ENCODE measurements at regions not wholly inside any gene's neighbourhood (a gene's known extent, or its start where the extent isn't known, plus 50 kb on each side); places are given as distances from the start of the nearest gene placed in this dataset.

DNA sequence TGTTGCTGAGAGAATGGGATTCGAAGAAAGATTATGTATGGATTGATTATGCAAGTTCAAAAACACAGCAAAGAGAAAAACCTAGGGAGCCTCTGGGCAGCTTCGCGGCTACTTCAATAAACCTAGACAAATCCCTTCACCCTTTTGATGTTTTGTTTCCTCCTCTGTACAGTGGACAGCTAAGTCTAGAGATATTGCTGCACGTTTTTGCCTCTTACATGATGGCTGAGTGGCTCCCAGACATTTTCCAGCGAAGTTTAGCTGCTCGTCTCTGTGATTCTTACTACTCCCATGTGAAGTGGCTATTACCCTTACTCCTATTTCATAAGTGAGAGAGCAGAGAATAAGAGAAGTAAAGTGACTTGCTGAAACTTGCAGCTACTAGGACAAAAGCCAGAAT lies 695.0 kb upstream of the GRM7 start:
- WGBS, 2 donors = 38 to 45% methylated on average over 6 of the region's 6 CpGs
- Histone ChIP-seq H3K36me3 (no peaks in the 10 kb centered on the region), H3K9me3 (no peaks in the 10 kb centered on the region), H3K27me3 (no peaks in the 10 kb centered on the region), H3K4me3 (replicated peaks in 1 of 3) (no peak overlapping the region), H3K27ac (no peak overlapping the region), H3K4me1 (no peaks in the 10 kb centered on the region)
- TF ChIP-seq, protein P1, sequence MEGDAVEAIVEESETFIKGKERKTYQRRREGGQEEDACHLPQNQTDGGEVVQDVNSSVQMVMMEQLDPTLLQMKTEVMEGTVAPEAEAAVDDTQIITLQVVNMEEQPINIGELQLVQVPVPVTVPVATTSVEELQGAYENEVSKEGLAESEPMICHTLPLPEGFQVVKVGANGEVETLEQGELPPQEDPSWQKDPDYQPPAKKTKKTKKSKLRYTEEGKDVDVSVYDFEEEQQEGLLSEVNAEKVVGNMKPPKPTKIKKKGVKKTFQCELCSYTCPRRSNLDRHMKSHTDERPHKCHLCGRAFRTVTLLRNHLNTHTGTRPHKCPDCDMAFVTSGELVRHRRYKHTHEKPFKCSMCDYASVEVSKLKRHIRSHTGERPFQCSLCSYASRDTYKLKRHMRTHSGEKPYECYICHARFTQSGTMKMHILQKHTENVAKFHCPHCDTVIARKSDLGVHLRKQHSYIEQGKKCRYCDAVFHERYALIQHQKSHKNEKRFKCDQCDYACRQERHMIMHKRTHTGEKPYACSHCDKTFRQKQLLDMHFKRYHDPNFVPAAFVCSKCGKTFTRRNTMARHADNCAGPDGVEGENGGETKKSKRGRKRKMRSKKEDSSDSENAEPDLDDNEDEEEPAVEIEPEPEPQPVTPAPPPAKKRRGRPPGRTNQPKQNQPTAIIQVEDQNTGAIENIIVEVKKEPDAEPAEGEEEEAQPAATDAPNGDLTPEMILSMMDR (IDR thresholded peaks at IDR 0.05) = no peak
- no peak for TF ChIP-seq POLR2A (IDR thresholded peaks at IDR 0.05)
- DNase-seq = no peak
- intact Hi-C loops (cut with DNase I) = no loop called here

DNA sequence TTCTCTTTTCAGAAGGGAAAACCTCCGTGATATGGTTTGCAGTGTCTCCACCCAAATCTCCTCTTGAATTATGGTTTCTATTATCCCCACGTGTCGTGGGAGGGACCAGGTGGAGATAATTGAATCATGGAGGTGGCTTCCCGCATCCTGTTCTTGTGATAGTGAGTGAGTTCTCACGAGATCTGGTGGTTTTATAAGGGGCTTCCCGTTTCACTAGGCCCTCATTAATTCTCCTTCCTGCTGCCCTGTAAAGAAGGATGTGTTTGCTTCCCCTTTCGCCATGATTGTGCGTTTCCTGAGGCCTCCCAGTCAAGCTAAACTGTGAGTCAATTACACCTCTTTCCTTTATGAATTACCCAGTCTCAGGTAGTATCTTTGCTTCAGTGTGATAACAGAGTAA lies 692.7 kb upstream of the GRM7 start:
- no peak overlapping the region for H3K27ac ChIP-seq
- no peaks in the 10 kb centered on the region for H3K9me3 ChIP-seq
- no peak for DNase-seq
- H3K27me3 ChIP-seq = no peaks in the 10 kb centered on the region
- no peaks in the 10 kb centered on the region for H3K4me1 ChIP-seq
- intact Hi-C loops (cut with DNase I) = no loop called here
- H3K36me3 ChIP-seq = no peaks in the 10 kb centered on the region
- WGBS, 2 donors = 82 to 83% methylated on average over 8 of the region's 8 CpGs
- TF ChIP-seq, protein P1 (IDR thresholded peaks at IDR 0.05) = no peak
- no peak for TF ChIP-seq POLR2A (IDR thresholded peaks at IDR 0.05)
- H3K4me3 ChIP-seq (replicated peaks in 1 of 3) = no peak overlapping the region

DNA sequence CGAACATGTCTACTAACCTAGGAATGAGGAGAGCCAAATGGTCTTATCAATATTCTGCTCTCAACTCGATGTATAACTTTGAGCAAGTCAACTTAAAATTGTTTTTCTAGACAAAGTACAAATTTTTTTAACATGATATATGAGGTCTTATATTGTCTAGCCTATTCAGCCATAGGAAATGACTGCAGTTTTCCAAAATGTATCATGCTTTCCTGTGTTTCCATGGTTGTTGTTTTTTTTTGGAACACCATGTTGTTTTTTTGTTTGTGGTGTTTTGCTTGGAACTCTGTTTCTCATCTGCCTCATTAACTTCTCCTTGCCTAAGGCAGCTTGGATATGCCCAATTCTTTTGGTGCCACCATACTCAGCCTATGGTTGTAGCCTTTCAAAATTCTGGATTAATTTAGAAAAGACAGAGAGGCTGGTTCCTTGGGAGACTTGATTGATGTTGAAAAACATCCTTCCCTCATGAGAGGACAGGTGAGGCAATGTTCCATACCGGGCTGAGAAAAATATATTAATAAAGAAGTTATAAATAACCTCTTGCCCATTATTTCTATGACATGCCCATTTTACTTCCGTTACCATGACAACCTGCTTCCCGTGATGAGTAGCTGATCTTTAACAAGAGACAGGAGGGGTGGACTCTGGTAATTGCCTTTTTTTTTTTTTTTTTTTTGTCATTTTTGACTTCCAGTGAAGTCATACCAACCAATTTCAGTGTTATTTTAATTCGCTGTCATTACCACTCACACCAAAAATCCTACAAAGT lies 687.9 kb upstream of the GRM7 start:
- Histone ChIP-seq H3K4me3 (replicated peaks in 1 of 3) (no peak overlapping the region), H3K4me1 (no peaks in the 10 kb centered on the region), H3K27me3 (no peaks in the 10 kb centered on the region), H3K36me3 (no peaks in the 10 kb centered on the region), H3K27ac (no peak overlapping the region), H3K9me3 (no peaks in the 10 kb centered on the region)
- 70 to 78% methylated on average over 6 of the region's 6 CpGs for WGBS, 2 donors
- TF ChIP-seq, protein P1 (IDR thresholded peaks at IDR 0.05) = no peak
- TF ChIP-seq POLR2A (IDR thresholded peaks at IDR 0.05) = no peak
- intact Hi-C loops (cut with DNase I) = no loop called here
- no peak for DNase-seq

DNA sequence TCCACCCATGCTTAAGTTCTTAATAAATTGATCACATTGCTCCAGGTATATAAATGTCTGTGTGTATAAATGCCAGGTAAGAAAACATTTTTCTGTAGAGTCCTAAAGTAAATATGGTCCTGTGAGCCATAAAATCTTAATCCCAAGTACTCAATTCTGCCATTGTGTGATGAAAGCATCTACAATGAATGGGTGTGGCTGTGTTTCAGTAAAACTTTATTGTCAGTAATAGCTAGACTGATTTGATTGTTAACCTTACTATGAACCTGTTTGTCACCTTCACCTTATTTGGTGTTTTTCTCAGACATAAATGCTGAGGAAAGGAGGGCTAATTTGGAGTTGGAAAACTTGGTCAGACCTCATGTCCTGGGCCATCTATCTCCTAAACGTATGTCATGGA lies 683.5 kb upstream of the GRM7 start:
- no peaks in the 10 kb centered on the region for H3K27me3 ChIP-seq
- H3K4me3 ChIP-seq (replicated peaks in 1 of 3) = no peak overlapping the region
- no peak for DNase-seq
- WGBS, 2 donors = 88 to 92% methylated on average over 1 of the region's 1 CpG
- H3K9me3 ChIP-seq = no peaks in the 10 kb centered on the region
- H3K36me3 ChIP-seq = no peaks in the 10 kb centered on the region
- no peak for TF ChIP-seq POLR2A (IDR thresholded peaks at IDR 0.05)
- TF ChIP-seq, protein P1 (IDR thresholded peaks at IDR 0.05) = no peak
- no peaks in the 10 kb centered on the region for H3K4me1 ChIP-seq
- intact Hi-C loops (cut with DNase I) = no loop called here
- H3K27ac ChIP-seq = no peak overlapping the region

DNA sequence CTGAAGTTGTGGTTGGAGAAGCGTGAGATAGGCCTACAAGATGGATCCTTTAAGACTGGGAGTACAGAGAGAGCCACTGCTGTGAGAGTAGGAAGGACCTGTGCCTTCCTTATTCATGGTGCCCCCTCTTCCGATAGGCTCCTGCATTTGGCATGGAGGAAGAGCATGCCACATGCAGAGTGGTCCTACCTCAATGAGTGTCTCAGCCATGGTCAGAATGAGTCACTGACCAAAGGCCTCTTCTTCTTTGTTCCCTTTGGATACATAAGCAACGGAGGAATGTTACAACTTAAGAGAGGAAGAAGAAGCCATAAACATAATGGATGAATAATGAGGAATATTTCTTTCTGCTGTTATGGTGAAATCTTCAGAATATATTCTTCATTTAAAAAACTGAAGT lies 681.2 kb upstream of the GRM7 start:
- H3K36me3 ChIP-seq = no peaks in the 10 kb centered on the region
- no peak overlapping the region for H3K27ac ChIP-seq
- TF ChIP-seq, protein P1 (IDR thresholded peaks at IDR 0.05) = no peak
- no peak for TF ChIP-seq POLR2A (IDR thresholded peaks at IDR 0.05)
- no peak for DNase-seq
- no peak overlapping the region for H3K4me3 ChIP-seq (replicated peaks in 1 of 3)
- no peaks in the 10 kb centered on the region for H3K9me3 ChIP-seq
- H3K27me3 ChIP-seq = no peaks in the 10 kb centered on the region
- intact Hi-C loops (cut with DNase I) = no loop called here
- H3K4me1 ChIP-seq = no peaks in the 10 kb centered on the region
- 86 to 95% methylated on average over 3 of the region's 3 CpGs for WGBS, 2 donors
